ENCODE measurements at regions not wholly inside any gene's neighbourhood (a gene's known extent, or its start where the extent isn't known, plus 50 kb on each side); places are given as distances from the start of the nearest gene placed in this dataset.

GRCh38 chr2:8028436-8028835 lies 653.4 kb upstream of the ID2 start:
- TF ChIP-seq CTCF (IDR thresholded peaks at IDR 0.05): no peak
- Histone ChIP-seq H2AFZ (no peak overlapping the region), H3K27me3 (ENCODE audit: control insufficient read depth, insufficient read depth, low read length) (no peaks in the 10 kb centered on the region), H3K9me3 (ENCODE audit: control insufficient read depth, low read length) (no peaks in the 10 kb centered on the region), H3K36me3 (ENCODE audit: control insufficient read depth, insufficient read depth, low read length) (no peaks in the 10 kb centered on the region), H3K9ac (no peak overlapping the region), H3K4me2 (ENCODE audit: low read length) (no peak overlapping the region), H3K27ac (no peak overlapping the region), H3K4me3 (ENCODE audit: low read depth, low read length) (no peak overlapping the region), H3K4me1 (no peaks in the 10 kb centered on the region), H3K79me2 (no peaks in the 10 kb centered on the region)

GRCh38 chr2:8028981-8029380 lies 652.9 kb upstream of the ID2 start:
- Histone ChIP-seq H3K27ac (no peak overlapping the region), H3K36me3 (ENCODE audit: control insufficient read depth, insufficient read depth, low read length) (no peaks in the 10 kb centered on the region), H3K27me3 (ENCODE audit: control insufficient read depth, insufficient read depth, low read length) (no peaks in the 10 kb centered on the region), H3K9ac (no peak overlapping the region), H2AFZ (no peak overlapping the region), H3K4me3 (ENCODE audit: low read depth, low read length) (no peak overlapping the region), H3K79me2 (no peaks in the 10 kb centered on the region), H3K4me1 (no peaks in the 10 kb centered on the region), H3K4me2 (ENCODE audit: low read length) (no peak overlapping the region), H3K9me3 (ENCODE audit: control insufficient read depth, low read length) (no peaks in the 10 kb centered on the region)
- no peak for TF ChIP-seq CTCF (IDR thresholded peaks at IDR 0.05)

GRCh38 chr2:8030573-8031303 lies 651.1 kb upstream of the ID2 start:
- H3K27me3 ChIP-seq (ENCODE audit: control insufficient read depth, insufficient read depth, low read length): no peaks in the 10 kb centered on the region
- no peak for TF ChIP-seq CTCF (IDR thresholded peaks at IDR 0.05)
- H3K4me1 ChIP-seq: no peaks in the 10 kb centered on the region
- no peak overlapping the region for H2AFZ ChIP-seq
- H3K4me2 ChIP-seq (ENCODE audit: low read length): no peak overlapping the region
- no peaks in the 10 kb centered on the region for H3K79me2 ChIP-seq
- no peak overlapping the region for H3K4me3 ChIP-seq (ENCODE audit: low read depth, low read length)
- no peaks in the 10 kb centered on the region for H3K9me3 ChIP-seq (ENCODE audit: control insufficient read depth, low read length)
- no peak overlapping the region for H3K27ac ChIP-seq
- no peaks in the 10 kb centered on the region for H3K36me3 ChIP-seq (ENCODE audit: control insufficient read depth, insufficient read depth, low read length)
- no peak overlapping the region for H3K9ac ChIP-seq

GRCh38 chr2:8031370-8031769 lies 650.5 kb upstream of the ID2 start:
- Histone ChIP-seq H3K9ac (no peak overlapping the region), H3K36me3 (ENCODE audit: control insufficient read depth, insufficient read depth, low read length) (no peaks in the 10 kb centered on the region), H3K27ac (no peak overlapping the region), H3K27me3 (ENCODE audit: control insufficient read depth, insufficient read depth, low read length) (no peaks in the 10 kb centered on the region), H3K9me3 (ENCODE audit: control insufficient read depth, low read length) (no peaks in the 10 kb centered on the region), H3K4me2 (ENCODE audit: low read length) (no peak overlapping the region), H3K4me1 (no peaks in the 10 kb centered on the region), H2AFZ (no peak overlapping the region), H3K79me2 (no peaks in the 10 kb centered on the region), H3K4me3 (ENCODE audit: low read depth, low read length) (no peak overlapping the region)
- TF ChIP-seq CTCF (IDR thresholded peaks at IDR 0.05): no peak

- H3K27me3 ChIP-seq (ENCODE audit: control insufficient read depth, insufficient read depth, low read length): no peaks in the 10 kb centered on the region
Measured at GRCh38 chr2:8033546-8034096, 648.2 kb upstream of the ID2 start.

More at GRCh38 chr2:8033546-8034096, 648.2 kb upstream of the ID2 start:
- no peak overlapping the region for H3K4me2 ChIP-seq (ENCODE audit: low read length)
- no peaks in the 10 kb centered on the region for H3K4me1 ChIP-seq
- no peaks in the 10 kb centered on the region for H3K79me2 ChIP-seq
- H3K36me3 ChIP-seq (ENCODE audit: control insufficient read depth, insufficient read depth, low read length): no peaks in the 10 kb centered on the region
- no peak overlapping the region for H3K27ac ChIP-seq
- H2AFZ ChIP-seq: no peak overlapping the region
- H3K9ac ChIP-seq: no peak overlapping the region
- TF ChIP-seq CTCF (IDR thresholded peaks at IDR 0.05): no peak
- H3K4me3 ChIP-seq (ENCODE audit: low read depth, low read length): no peak overlapping the region
- no peaks in the 10 kb centered on the region for H3K9me3 ChIP-seq (ENCODE audit: control insufficient read depth, low read length)

All from parathyroid adenoma (tissue), 2 donors.